Esophagus squamous epithelium (tissue), 4 donors: ENCODE measurements at regions not wholly inside any gene's neighbourhood (a gene's known extent, or its start where the extent isn't known, plus 50 kb on each side); places are given as distances from the start of the nearest gene placed in this dataset.

Experiments used
- POLR2A ChIP-seq, 4 donors: fragments of 450-650 bp; IDR thresholded peaks; one replicate each; pipeline ENCODE4 v1.6.1; 2017; ENCODE audit warnings: antibody characterized with exemption in 4 of 4, mild to moderate bottlenecking in 4 of 4, moderate library complexity in 3 of 4
- TF ChIP-seq, protein P1 (sequence below), 6 experiments: fragments of 450-650 bp in 4 of 6; fragments of 200-600 bp in 2 of 6; sonication (generic) in 2 of 6; IDR thresholded peaks; one replicate each; pipeline ENCODE4 v1.5.1; 2016 to 2019; ENCODE audit warnings: antibody characterized with exemption in 6 of 6, mild to moderate bottlenecking in 4 of 6, moderate library complexity in 4 of 6

DNA sequence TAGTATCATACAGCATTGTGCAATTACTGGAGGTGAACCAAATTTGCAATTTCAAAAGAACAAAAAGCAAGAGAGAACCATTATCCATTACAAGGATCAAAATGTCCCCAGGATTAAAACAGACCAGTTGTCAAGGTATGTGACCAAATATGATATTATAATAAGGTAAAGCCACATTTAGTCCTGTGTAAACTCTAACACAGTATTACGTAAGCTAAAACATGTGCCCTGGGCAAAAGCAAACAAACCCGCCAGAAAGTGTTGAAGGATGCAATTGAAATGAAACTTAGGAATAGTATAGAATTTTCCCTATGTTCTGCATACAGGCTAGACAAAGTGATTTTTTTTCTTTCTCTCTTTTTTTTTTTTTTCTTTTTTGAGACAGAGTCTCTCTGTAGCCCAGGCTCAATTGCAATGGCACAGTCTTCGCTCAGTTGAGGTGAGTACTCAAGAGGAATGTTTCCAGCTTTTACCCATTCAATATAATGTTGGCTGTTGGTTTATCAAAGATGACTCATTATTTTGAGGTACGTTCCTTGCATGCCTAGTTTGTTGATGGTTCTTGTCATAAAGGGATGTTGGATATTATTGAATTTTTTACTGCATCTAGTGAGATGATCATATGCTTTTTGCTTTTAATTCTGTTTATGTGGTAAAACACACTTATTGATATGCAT, 137.1 kb upstream of the FOXG1 start:
- TF ChIP-seq, protein P1, sequence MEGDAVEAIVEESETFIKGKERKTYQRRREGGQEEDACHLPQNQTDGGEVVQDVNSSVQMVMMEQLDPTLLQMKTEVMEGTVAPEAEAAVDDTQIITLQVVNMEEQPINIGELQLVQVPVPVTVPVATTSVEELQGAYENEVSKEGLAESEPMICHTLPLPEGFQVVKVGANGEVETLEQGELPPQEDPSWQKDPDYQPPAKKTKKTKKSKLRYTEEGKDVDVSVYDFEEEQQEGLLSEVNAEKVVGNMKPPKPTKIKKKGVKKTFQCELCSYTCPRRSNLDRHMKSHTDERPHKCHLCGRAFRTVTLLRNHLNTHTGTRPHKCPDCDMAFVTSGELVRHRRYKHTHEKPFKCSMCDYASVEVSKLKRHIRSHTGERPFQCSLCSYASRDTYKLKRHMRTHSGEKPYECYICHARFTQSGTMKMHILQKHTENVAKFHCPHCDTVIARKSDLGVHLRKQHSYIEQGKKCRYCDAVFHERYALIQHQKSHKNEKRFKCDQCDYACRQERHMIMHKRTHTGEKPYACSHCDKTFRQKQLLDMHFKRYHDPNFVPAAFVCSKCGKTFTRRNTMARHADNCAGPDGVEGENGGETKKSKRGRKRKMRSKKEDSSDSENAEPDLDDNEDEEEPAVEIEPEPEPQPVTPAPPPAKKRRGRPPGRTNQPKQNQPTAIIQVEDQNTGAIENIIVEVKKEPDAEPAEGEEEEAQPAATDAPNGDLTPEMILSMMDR (IDR thresholded peaks at IDR 0.05) = no peak
- no peak for TF ChIP-seq POLR2A (IDR thresholded peaks at IDR 0.05)
